Panc1 (cell line): ENCODE measurements at regions not wholly inside any gene's neighbourhood (a gene's known extent, or its start where the extent isn't known, plus 50 kb on each side); places are given as distances from the start of the nearest gene placed in this dataset.

Experiments used
- SIN3A ChIP-seq: IDR thresholded peaks from 2 replicates; pipeline ENCODE4 v1.6.1; 2012; ENCODE audit warnings: low read depth, mild to moderate bottlenecking, low read length, moderate library complexity, borderline replicate concordance; ENCODE audit not compliant: insufficient read depth
- TF ChIP-seq, protein P1 (sequence below): fragments of 450-650 bp; IDR thresholded peaks from 2 replicates; pipeline ENCODE4 v1.5.1; 2017; ENCODE audit warnings: mild to moderate bottlenecking

DNA sequence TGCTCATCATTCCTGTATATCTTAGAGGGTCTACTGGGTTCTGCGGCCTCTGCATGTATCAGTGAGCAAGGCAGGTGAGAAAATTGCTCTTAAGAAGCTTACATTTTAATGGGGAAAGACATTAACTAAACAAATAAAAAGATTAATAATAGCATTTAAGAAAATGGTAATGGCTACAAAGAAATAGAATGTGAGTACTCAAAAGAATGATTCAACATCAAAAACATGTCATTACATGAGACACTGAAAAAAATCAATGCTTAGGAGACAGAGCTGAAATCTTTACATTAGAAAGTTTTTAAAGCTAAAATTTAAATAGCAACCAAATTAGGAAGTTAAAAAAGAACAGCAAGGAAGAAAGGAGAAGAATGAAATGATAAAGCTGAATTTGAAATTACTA lies 146.9 kb upstream of the PHACTR1 start:
- TF ChIP-seq, protein P1, sequence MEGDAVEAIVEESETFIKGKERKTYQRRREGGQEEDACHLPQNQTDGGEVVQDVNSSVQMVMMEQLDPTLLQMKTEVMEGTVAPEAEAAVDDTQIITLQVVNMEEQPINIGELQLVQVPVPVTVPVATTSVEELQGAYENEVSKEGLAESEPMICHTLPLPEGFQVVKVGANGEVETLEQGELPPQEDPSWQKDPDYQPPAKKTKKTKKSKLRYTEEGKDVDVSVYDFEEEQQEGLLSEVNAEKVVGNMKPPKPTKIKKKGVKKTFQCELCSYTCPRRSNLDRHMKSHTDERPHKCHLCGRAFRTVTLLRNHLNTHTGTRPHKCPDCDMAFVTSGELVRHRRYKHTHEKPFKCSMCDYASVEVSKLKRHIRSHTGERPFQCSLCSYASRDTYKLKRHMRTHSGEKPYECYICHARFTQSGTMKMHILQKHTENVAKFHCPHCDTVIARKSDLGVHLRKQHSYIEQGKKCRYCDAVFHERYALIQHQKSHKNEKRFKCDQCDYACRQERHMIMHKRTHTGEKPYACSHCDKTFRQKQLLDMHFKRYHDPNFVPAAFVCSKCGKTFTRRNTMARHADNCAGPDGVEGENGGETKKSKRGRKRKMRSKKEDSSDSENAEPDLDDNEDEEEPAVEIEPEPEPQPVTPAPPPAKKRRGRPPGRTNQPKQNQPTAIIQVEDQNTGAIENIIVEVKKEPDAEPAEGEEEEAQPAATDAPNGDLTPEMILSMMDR: no peak
- TF ChIP-seq SIN3A: no peak
